Endothelial cell of hepatic sinusoid (primary cell): ENCODE measurements at regions not wholly inside any gene's neighbourhood (a gene's known extent, or its start where the extent isn't known, plus 50 kb on each side); places are given as distances from the start of the nearest gene placed in this dataset.

Source experiments
- in situ Hi-C: cut with HindIII; loops from 2 replicates; pipeline ENCODE4 v1.10.0; 2017; ENCODE audit warnings: low sequenced_read_pairs

DNA sequence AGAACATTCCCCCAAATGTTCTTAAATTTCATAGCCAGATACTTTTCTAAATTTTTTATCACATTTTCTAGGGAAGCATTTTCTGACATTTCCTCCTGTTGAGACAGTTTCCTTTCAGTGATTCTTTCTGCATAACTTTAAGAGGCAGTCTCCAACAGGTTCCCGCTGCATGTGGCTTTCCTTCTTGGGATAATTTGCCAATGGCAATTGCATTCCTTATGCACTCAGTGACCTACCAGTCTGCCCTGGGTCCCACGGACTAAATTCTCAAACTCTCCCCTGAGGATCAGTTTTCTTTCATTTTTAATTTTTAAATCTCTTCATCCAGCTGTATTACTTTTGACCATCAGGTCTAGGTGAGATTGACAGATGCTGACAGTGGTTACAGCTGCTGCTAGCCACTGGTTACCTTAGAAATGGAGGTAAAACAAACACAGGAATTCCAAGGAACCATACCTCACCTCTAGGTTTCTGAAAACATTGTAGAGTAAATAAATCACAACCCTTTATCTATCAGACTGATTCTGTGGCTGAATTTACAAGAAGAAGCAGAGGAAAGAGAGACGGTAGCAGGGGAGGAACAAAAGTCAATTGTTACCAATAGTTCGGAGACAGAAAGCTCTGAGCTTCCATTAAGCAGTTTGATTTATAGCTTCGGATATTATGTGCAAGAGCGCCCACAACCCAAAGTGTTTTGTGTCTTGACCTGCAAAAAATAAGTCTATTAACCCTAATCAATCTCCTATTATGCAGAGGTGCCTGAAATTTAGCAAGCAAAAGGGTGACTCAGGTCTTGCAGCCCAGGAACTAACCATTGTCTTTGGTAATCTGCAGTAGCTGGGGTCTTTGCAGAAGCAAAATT is 216.0 kb downstream of the PMP22 start:
- in situ Hi-C loops, result no loop called here

DNA sequence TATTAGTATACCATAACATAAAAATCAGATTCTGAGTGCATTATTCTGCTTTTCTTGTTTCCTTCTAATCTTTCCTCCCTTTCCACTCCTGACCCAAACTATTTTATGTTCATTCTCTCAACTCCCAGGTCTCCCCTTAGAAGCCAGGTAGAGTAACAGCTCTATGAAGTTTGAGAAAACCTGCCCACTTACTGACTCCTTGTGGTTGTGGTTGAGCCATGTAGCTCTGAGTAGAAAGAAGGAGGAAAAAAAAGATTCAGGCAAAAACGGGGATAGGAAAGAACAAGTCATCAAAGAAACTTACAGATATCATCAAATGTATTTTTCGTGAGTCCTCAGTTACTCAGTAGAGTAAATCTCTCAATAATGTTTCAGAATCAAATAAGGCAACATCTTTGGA is 216.7 kb downstream of the PMP22 start:
- in situ Hi-C loops, result no loop called here

DNA sequence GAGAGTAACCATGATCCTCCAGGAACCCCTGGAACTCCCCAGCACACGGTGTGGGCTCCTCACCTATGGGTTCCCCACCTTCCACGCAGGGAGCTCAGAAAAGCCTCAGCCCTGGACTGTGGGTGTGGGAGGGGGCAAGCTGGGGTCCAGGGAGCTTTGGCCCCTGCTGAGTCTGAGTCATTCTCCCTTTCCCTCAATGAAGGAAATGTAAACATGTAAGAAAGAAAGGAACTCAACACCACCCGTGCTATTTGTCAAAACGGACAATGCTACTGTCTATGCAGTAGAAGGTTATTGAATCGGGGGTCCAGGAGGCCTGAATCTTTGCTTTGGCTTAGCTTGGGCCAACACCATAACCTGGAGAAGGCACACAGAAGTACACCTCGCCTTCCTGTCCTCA is 222.8 kb downstream of the PMP22 start:
- in situ Hi-C loops, result no loop called here

GRCh38 chr17:15039366-15039765 is 225.8 kb downstream of the PMP22 start:
- in situ Hi-C loops, result no loop called here

DNA sequence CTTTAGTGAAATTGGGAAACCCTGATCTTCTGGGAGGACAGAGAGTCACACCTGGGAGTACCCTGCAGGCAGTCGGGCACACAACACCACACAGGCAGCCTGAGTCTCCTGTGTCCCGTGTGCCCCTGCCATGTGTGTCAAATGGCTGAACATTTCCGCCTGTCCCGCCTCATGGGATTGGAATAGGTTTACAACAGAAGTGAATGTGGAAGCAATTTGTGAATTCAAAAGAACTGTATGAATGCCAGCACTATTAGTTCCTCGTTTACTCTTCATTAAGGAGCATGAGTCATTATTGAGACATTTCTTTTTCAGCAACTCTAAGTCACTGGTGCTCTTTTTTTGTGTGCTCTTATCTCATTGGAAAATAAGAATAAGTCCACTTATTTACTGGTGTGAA is 226.5 kb downstream of the PMP22 start:
- in situ Hi-C loops, result no loop called here

DNA sequence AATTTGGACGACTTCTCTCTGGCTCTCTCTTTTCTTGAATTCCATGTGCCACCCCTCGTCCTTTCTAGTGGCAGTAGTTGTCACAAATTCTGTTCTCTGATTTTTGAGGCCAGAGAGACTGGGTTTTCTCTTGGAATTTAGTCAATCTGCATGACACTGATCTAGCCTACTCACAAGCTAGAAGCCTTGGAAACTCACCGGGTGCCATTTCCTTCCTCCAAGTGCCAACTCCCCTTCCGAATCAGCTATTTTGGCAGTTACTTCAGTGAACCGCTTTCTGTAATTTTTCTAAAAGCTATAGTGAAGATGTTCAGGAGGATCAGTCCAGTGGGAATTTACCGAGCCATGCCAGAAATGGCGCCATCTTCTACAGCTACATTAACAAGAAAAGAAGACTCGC is 228.9 kb downstream of the PMP22 start:
- in situ Hi-C loops, result no loop called here

- in situ Hi-C loops, result no loop called here
These were observed 233.2 kb downstream of the PMP22 start for GRCh38 chr17:15031975-15032374.

DNA sequence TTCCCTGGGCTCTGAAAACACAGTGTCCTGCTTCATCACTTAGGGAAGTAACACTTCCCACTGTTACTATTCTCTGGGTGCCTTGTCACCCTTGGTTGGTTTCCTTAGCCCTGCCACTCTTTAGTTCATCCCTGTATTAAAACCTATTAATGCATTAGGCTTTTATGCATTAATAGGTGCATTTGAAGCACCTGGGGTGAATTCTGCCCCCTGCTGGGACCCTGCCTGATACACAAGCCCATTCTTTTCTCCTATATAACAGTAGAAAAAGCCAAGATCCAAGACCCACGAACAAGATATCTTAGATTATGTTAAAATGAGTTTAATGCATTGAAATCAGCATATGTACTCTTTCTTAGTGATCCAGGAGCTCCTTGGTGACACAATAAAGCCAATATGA is 235.7 kb downstream of the PMP22 start:
- in situ Hi-C loops, result no loop called here

DNA sequence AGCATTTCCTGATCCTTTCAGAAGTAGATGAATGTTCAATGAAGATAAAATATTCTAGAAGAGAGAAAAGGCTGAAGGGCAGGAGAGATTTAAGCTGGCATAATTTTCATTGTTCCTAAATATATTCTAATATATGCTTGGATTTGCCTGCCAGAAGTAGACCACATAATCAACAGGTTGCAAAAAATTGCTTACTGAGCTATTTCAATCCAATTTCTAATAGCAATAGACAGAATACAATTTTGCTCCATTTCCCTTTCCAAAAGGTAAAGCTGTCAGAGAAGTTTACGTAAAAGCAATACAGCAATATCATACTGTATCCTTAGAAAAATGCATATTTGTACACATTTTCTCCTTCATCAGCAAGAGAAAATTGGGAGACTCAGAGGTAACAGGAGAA is 237.3 kb downstream of the PMP22 start:
- in situ Hi-C loops, result no loop called here

DNA sequence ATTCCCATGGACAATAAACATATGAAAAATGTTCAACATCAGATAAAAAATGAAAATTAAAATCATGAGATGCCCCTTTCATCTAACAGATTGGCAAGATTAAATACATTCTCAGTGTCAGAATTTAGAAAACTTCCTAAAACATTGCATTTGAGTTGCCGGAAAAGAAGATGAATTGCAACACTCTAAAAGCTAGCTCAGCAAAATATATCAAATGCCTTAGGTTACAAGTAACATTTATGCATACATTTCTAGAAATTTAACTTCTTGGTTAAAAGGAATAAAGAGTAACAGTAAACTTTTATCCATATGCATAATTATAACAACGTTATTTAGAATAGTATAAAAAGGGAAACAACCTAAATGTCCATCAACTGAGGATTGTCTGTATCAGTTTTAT is 239.0 kb downstream of the PMP22 start:
- in situ Hi-C loops, result no loop called here

- in situ Hi-C loops, result no loop called here
These were observed 241.4 kb downstream of the PMP22 start for GRCh38 chr17:15023589-15024336.

GRCh38 chr17:15019158-15019557 is 246.0 kb downstream of the PMP22 start:
- in situ Hi-C loops, result no loop called here

- in situ Hi-C loops, result no loop called here
These were observed 252.7 kb downstream of the PMP22 start for GRCh38 chr17:15012351-15012980.

DNA sequence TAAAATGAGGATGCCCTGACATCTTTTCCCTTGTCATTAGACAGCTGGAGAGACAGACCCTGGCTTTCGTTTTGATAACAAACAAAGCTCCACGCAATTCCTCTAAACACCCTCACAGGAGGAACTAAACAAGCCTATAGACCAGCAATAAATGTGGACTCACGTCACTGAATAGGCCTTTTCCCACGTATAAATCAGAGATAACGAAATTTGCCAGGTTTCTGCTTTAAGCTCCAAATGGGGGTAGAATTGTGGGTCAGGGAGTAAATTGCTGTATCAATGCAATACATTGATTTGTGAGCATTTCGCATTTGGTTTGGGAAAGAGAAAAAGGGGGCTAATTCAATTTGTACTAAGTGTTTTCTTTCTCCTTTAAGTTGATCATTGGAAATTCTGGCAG is 256.0 kb downstream of the PMP22 start:
- in situ Hi-C loops, result loop anchor here (5.0 to 10.0 kb wide), 3 partner anchors 54 to 93 kb away; no protein-coding TSS in a partner anchor

DNA sequence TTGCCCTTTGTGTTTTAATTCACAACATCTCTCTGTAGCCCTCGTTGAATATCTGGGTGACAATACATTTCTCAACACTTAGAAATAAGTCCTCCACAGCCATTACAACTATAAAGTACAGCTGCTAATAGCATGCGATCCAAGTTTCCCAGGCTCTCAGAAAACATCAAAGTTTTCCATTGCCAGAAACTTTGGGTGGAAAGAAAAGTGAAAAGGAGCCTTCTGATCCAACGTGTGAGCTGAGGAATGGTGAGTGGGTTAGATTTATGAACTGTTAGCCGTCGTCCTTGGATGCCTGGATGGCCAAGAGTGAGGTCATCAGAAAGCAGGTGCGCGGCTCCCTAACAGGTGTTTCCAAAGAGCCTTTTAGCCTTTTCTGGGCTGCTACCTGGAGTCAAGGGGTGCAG is 258.0 kb downstream of the PMP22 start:
- in situ Hi-C loops, result loop anchor here (5.0 to 10.0 kb wide), 3 partner anchors 52 to 95 kb away; no protein-coding TSS in a partner anchor

GRCh38 chr17:15006421-15007128 is 258.6 kb downstream of the PMP22 start:
- in situ Hi-C loops, result loop anchor here (5.0 to 10.0 kb wide), 3 partner anchors 52 to 96 kb away; no protein-coding TSS in a partner anchor

DNA sequence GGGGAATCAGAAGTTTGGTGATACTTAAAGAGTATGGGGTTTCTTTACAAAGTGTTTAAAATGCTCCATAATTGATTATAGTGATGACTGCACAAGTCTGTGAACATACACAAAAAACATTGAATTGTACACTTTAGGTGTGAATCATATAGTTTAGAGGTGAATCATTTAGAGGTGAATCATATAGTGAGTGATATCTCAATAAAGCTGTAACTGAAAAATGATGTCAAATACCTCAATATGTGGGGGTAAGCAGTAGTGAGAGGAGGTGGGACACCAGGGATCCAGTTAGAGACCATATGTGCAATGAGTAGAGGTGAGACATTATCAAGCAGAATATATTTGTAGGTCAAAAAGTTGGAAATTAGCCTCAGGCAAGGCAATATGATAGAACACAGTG is 264.5 kb downstream of the PMP22 start:
- in situ Hi-C loops, result loop anchor here (10.0 kb wide), 2 partner anchors 46 to 84 kb away; no protein-coding TSS in a partner anchor

DNA sequence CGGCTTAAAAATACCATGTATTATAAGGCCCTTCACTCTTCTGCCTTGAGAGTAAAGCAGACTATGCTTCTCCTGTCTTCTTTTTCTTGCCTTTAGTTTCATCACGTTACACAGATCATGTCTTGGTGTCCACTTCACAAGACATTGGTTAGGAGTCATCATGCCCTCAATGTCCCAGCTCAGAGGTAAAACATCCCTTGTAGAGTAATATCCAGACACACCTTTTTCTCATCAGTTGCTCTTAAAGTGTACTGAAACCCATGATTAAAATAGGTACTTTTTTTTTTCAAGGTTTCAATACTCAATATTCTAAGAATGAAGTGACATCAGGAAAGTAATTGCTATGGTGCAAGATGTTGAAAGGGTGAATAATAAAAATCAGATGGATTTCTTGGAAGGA is 267.8 kb downstream of the PMP22 start:
- in situ Hi-C loops, result no loop called here

- in situ Hi-C loops, result no loop called here
These were observed 279.0 kb downstream of the PMP22 start for GRCh38 chr17:14986127-14986526.

DNA sequence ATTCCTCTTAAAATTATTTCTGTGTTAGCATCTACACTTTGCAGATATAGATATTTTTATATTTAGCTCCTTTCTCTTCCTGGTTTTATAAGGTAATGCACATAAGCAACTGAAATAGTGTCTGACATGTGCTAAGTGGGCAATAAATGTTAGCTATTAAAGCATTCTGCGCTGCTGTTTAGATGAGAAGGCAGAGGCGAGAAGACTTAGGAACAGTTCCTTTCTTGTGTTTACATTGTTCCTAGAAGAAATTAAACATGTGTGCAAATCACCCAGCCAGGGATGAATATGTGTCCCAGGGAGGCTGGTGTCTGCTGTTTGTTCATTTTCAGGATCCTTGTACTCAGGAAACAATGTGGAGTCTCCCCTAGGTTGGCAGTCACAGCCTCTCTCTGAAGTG is 292.3 kb downstream of the PMP22 start:
- in situ Hi-C loops, result no loop called here

DNA sequence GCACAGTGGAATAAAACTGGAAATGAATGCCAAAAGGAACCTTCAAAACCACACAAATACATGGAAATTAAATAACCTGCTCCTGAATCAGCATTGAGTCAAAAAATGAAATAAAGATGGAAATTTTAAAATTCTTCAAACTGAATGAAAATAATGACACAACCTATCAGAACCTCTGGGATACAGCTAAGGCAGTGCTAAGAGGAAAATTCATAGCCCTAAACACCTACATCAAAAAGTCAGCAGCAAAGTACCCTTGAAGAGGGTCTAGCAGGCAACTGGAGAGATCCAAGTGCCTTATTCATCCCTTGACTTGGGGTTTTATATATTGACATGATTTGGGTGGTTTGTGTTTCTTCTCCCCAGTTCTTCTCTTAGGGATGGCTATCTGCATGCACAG is 294.1 kb downstream of the PMP22 start:
- in situ Hi-C loops, result no loop called here
